Left lung (tissue), 4 donors: ENCODE measurements at regions not wholly inside any gene's neighbourhood (a gene's known extent, or its start where the extent isn't known, plus 50 kb on each side); places are given as distances from the start of the nearest gene placed in this dataset.
A peak's percentile ranks its signal among the peaks of the same experiment; 100 is the strongest.

ENCODE experiments used
- ATAC-seq: fragments of 200-7000 bp; cut with Tn5 transposase; one replicate; pipeline ENCODE4 v1.9.1; 2020; ENCODE audit warnings: moderate library complexity
- DNase-seq, 4 donors: peaks; one replicate each; pipeline ENCODE4 v3.0.0-alpha.2; 2013 to 2020
- H3K27ac ChIP-seq, 2 donors: fragments of 200-600 bp; sonication (generic) in 1 of 2; one replicate each; pipeline versions ENCODE4 v1.5.0 to v1.8.0; 2020 to 2021
- H3K27me3 ChIP-seq, 2 donors: fragments of 200-600 bp; sonication (generic) in 1 of 2; one replicate each; pipeline versions ENCODE4 v1.5.0 to v1.8.0; 2020 to 2021
- H3K36me3 ChIP-seq, 2 donors: fragments of 200-600 bp; sonication (generic) in 1 of 2; one replicate each; pipeline versions ENCODE4 v1.5.0 to v1.8.0; 2020 to 2021
- H3K4me1 ChIP-seq, 2 donors: fragments of 200-600 bp; one replicate each; pipeline ENCODE4 v1.8.0; 2021
- H3K4me3 ChIP-seq, 2 donors: fragments of 200-600 bp; sonication (generic) in 1 of 2; one replicate each; pipeline versions ENCODE4 v1.5.0 to v1.8.0; 2020 to 2021; ENCODE audit warnings: mild to moderate bottlenecking in 1 of 2
- H3K9me3 ChIP-seq, 2 donors: fragments of 200-600 bp; sonication (generic) in 1 of 2; one replicate each; pipeline versions ENCODE4 v1.5.0 to v1.8.0; 2020 to 2021
- intact Hi-C, 2 donors: fragments of 100-400 bp; cut with DNase I; formaldehyde crosslinking; loops; one replicate each; pipeline versions ENCODE4 v1.11.2 to v1.14.2; 2022
- TF ChIP-seq, protein P1 (sequence below), 2 donors: fragments of 200-600 bp; sonication (generic) in 1 of 2; IDR thresholded peaks; one replicate each; pipeline versions ENCODE4 v1.5.0 to v1.8.0; 2021; ENCODE audit warnings: antibody characterized with exemption in 2 of 2
- donor health status: DM: no; HTN: yes; CAD: no.
- donor health status: DM: no; HTN: no; CAD: no.

DNA sequence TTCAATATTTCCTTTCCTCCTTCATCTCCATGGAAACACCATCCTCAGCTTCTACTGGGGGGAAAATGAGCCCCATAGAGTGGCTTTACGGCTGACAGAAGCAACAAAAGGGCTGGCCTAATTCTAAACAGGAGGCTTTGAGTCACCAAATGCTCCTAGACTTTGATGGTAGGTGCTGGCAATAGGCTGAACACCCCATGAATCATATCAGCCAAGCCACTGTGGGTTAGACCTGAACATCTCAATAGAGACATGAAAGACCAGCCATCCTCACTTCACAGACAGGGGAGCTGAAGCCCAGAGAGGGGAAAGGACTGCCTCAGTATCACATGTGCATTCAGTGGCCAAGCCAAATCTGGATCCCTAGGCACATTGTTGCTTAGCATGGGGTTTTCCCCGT, 107.6 kb downstream of the AMER1 start:
- no peak overlapping the region for H3K4me3 ChIP-seq
- H3K27ac ChIP-seq: no peak overlapping the region
- DNase-seq: no peak
- H3K4me1 ChIP-seq: no peaks in the 10 kb centered on the region
- H3K9me3 ChIP-seq: no peaks in the 10 kb centered on the region
- intact Hi-C loops: no loop called here
- H3K36me3 ChIP-seq: no peaks in the 10 kb centered on the region
- H3K27me3 ChIP-seq: no peaks in the 10 kb centered on the region
- TF ChIP-seq, protein P1, sequence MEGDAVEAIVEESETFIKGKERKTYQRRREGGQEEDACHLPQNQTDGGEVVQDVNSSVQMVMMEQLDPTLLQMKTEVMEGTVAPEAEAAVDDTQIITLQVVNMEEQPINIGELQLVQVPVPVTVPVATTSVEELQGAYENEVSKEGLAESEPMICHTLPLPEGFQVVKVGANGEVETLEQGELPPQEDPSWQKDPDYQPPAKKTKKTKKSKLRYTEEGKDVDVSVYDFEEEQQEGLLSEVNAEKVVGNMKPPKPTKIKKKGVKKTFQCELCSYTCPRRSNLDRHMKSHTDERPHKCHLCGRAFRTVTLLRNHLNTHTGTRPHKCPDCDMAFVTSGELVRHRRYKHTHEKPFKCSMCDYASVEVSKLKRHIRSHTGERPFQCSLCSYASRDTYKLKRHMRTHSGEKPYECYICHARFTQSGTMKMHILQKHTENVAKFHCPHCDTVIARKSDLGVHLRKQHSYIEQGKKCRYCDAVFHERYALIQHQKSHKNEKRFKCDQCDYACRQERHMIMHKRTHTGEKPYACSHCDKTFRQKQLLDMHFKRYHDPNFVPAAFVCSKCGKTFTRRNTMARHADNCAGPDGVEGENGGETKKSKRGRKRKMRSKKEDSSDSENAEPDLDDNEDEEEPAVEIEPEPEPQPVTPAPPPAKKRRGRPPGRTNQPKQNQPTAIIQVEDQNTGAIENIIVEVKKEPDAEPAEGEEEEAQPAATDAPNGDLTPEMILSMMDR (IDR thresholded peaks at IDR 0.05): no peak
- ATAC-seq: no peak

DNA sequence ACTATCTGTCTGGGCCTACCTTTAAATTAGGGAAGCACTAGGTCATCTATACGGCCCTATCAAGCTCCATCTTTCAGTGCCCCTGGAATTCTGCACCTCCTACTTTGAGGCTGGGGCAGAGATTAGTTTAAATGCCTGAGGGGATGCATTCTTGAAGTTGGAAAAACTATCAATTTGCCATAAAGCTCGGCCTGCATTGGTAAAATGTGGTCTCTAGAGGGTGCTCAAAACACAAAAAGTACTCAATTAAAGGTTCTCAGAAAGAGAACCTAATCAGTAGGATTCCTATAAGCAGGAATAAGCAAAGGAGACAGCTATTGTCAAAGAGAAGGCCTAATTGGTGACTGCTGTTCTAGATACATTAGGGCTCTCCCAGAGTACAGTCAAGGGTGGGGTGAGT, 111.7 kb downstream of the AMER1 start:
- ATAC-seq: peak; percentile 25
- intact Hi-C loops: no loop called here
- no peak overlapping the region for H3K4me3 ChIP-seq
- peak in 1 of 4 donors; percentile 4 for DNase-seq
- no peaks in the 10 kb centered on the region for H3K27me3 ChIP-seq
- H3K9me3 ChIP-seq: peaks cover 0 to 1% of the 10 kb centered on the region in 2 donors
- no peaks in the 10 kb centered on the region for H3K4me1 ChIP-seq
- no peak overlapping the region for H3K27ac ChIP-seq
- no peaks in the 10 kb centered on the region for H3K36me3 ChIP-seq
- TF ChIP-seq, protein P1 (IDR thresholded peaks at IDR 0.05): no peak
